Peyer's patch (tissue), 4 donors: ENCODE measurements at regions not wholly inside any gene's neighbourhood (a gene's known extent, or its start where the extent isn't known, plus 50 kb on each side); places are given as distances from the start of the nearest gene placed in this dataset.

ENCODE experiments used
- DNase-seq, 3 donors: peaks; one replicate each; pipeline ENCODE4 v3.0.0-alpha.2; 2017 to 2019
- H3K27ac ChIP-seq, 4 donors: fragments of 200-600 bp; sonication (generic); one replicate each; pipeline ENCODE4 v1.5.1; 2016 to 2019
- H3K27me3 ChIP-seq, 2 donors: fragments of 200-600 bp; sonication (generic); one replicate each; pipeline ENCODE4 v1.5.1; 2019
- H3K36me3 ChIP-seq, 3 donors: fragments of 200-600 bp; sonication (generic); one replicate each; pipeline ENCODE4 v1.5.1; 2016 to 2019
- H3K4me1 ChIP-seq, 4 donors: fragments of 200-600 bp; sonication (generic); one replicate each; pipeline ENCODE4 v1.5.1; 2016 to 2019
- H3K4me3 ChIP-seq, 4 donors: fragments of 200-600 bp; sonication (generic); 1 replicate in 3 of 4; 2 replicates in 1 of 4; pipeline ENCODE4 v1.5.1; 2016 to 2019; ENCODE audit warnings: mild to moderate bottlenecking in 1 of 4
- H3K9me3 ChIP-seq, 4 donors: fragments of 200-600 bp; sonication (generic); one replicate each; pipeline ENCODE4 v1.5.1; 2016 to 2019; ENCODE audit warnings: mild to moderate bottlenecking in 1 of 4
- CTCF ChIP-seq, 6 experiments: fragments of 450-650 bp in 4 of 6; fragments of 200-600 bp in 2 of 6; sonication (generic) in 1 of 6; IDR thresholded peaks; one replicate each; pipeline ENCODE4 v1.5.1; 2017 to 2019; ENCODE audit warnings: antibody characterized with exemption in 6 of 6, mild to moderate bottlenecking in 3 of 6, moderate library complexity in 1 of 6
- POLR2A ChIP-seq, 2 donors: fragments of 450-650 bp; IDR thresholded peaks; one replicate each; pipeline ENCODE4 v1.5.1; 2017; ENCODE audit warnings: antibody characterized with exemption in 2 of 2, mild to moderate bottlenecking in 2 of 2, moderate library complexity in 2 of 2

GRCh38 chr1:106494646-106495045, 561.8 kb upstream of the PRMT6 start:
- TF ChIP-seq CTCF (IDR thresholded peaks at IDR 0.05): no peak
- no peak for TF ChIP-seq POLR2A (IDR thresholded peaks at IDR 0.05)
- Histone ChIP-seq H3K4me3 (no peak overlapping the region), H3K27ac (no peak overlapping the region), H3K9me3 (no peaks in the 10 kb centered on the region), H3K4me1 (no peaks in the 10 kb centered on the region), H3K36me3 (no peaks in the 10 kb centered on the region), H3K27me3 (no peaks in the 10 kb centered on the region)
- DNase-seq: no peak

- H3K9me3 ChIP-seq: peaks cover 0 to 2% (median 0%) of the 10 kb centered on the region in 4 donors
- H3K27ac ChIP-seq: no peak overlapping the region
- H3K4me1 ChIP-seq: no peaks in the 10 kb centered on the region
- DNase-seq: no peak
- no peaks in the 10 kb centered on the region for H3K36me3 ChIP-seq
- H3K4me3 ChIP-seq: no peak overlapping the region
- no peak for TF ChIP-seq POLR2A (IDR thresholded peaks at IDR 0.05)
- TF ChIP-seq CTCF (IDR thresholded peaks at IDR 0.05): no peak
- H3K27me3 ChIP-seq: no peaks in the 10 kb centered on the region
Observed at GRCh38 chr1:106498238-106498637, 558.2 kb upstream of the PRMT6 start.

GRCh38 chr1:106502659-106503058, 553.8 kb upstream of the PRMT6 start:
- TF ChIP-seq POLR2A (IDR thresholded peaks at IDR 0.05) (no peak), CTCF (IDR thresholded peaks at IDR 0.05) (no peak)
- Histone ChIP-seq H3K4me3 (no peak overlapping the region), H3K36me3 (no peaks in the 10 kb centered on the region), H3K4me1 (no peaks in the 10 kb centered on the region), H3K27me3 (no peaks in the 10 kb centered on the region), H3K9me3 (peaks cover 0 to 2% (median 0%) of the 10 kb centered on the region in 4 donors), H3K27ac (no peak overlapping the region)
- DNase-seq: no peak

GRCh38 chr1:106515375-106515774, 541.1 kb upstream of the PRMT6 start:
- no peaks in the 10 kb centered on the region for H3K4me1 ChIP-seq
- no peak overlapping the region for H3K27ac ChIP-seq
- no peaks in the 10 kb centered on the region for H3K36me3 ChIP-seq
- H3K9me3 ChIP-seq: no peaks in the 10 kb centered on the region
- no peaks in the 10 kb centered on the region for H3K27me3 ChIP-seq
- no peak for DNase-seq
- TF ChIP-seq POLR2A (IDR thresholded peaks at IDR 0.05): no peak
- TF ChIP-seq CTCF (IDR thresholded peaks at IDR 0.05): no peak
- no peak overlapping the region for H3K4me3 ChIP-seq

- TF ChIP-seq CTCF (IDR thresholded peaks at IDR 0.05) (no peak), POLR2A (IDR thresholded peaks at IDR 0.05) (no peak)
Observed at GRCh38 chr1:106517224-106517623, 539.2 kb upstream of the PRMT6 start.

GRCh38 chr1:106523497-106523896, 533.0 kb upstream of the PRMT6 start:
- no peak overlapping the region for H3K27ac ChIP-seq
- no peaks in the 10 kb centered on the region for H3K36me3 ChIP-seq
- no peak for DNase-seq
- H3K4me1 ChIP-seq: no peaks in the 10 kb centered on the region
- H3K27me3 ChIP-seq: no peaks in the 10 kb centered on the region
- no peaks in the 10 kb centered on the region for H3K9me3 ChIP-seq
- no peak overlapping the region for H3K4me3 ChIP-seq
- TF ChIP-seq POLR2A (IDR thresholded peaks at IDR 0.05): no peak
- TF ChIP-seq CTCF (IDR thresholded peaks at IDR 0.05): no peak

More at GRCh38 chr1:106517224-106517623, 539.2 kb upstream of the PRMT6 start:
- no peak for DNase-seq
- H3K27ac ChIP-seq: no peak overlapping the region
- no peaks in the 10 kb centered on the region for H3K36me3 ChIP-seq
- H3K4me3 ChIP-seq: no peak overlapping the region
- no peaks in the 10 kb centered on the region for H3K27me3 ChIP-seq
- H3K9me3 ChIP-seq: no peaks in the 10 kb centered on the region
- H3K4me1 ChIP-seq: no peaks in the 10 kb centered on the region
